ENCODE measurements at regions not wholly inside any gene's neighbourhood (a gene's known extent, or its start where the extent isn't known, plus 50 kb on each side); places are given as distances from the start of the nearest gene placed in this dataset.

GRCh38 chr6:105746509-105746908, 339.6 kb upstream of the PRDM1 start:
- Histone ChIP-seq H3K9me3 (ENCODE audit: low read length) (no peaks in the 10 kb centered on the region), H3K36me3 (ENCODE audit: insufficient read depth, low read length) (no peaks in the 10 kb centered on the region), H2AFZ (ENCODE audit: low read depth, low read length) (no peak overlapping the region), H3K4me1 (ENCODE audit: insufficient read depth, low read length) (no peaks in the 10 kb centered on the region), H3K27me3 (ENCODE audit: insufficient read depth, low read length) (no peaks in the 10 kb centered on the region), H3K4me3 (ENCODE audit: low read length) (no peak overlapping the region)

- Histone ChIP-seq H3K4me1 (ENCODE audit: insufficient read depth, low read length) (no peaks in the 10 kb centered on the region), H3K4me3 (ENCODE audit: low read length) (no peak overlapping the region), H3K9me3 (ENCODE audit: low read length) (no peaks in the 10 kb centered on the region), H3K27me3 (ENCODE audit: insufficient read depth, low read length) (no peaks in the 10 kb centered on the region), H3K36me3 (ENCODE audit: insufficient read depth, low read length) (no peaks in the 10 kb centered on the region), H2AFZ (ENCODE audit: low read depth, low read length) (no peak overlapping the region)
Observed at GRCh38 chr6:105746130-105746505, 340.0 kb upstream of the PRDM1 start.

GRCh38 chr6:105745464-105746129, 340.5 kb upstream of the PRDM1 start:
- Histone ChIP-seq H2AFZ (ENCODE audit: low read depth, low read length) (no peak overlapping the region), H3K27me3 (ENCODE audit: insufficient read depth, low read length) (no peaks in the 10 kb centered on the region), H3K4me1 (ENCODE audit: insufficient read depth, low read length) (no peaks in the 10 kb centered on the region), H3K9me3 (ENCODE audit: low read length) (no peaks in the 10 kb centered on the region), H3K36me3 (ENCODE audit: insufficient read depth, low read length) (no peaks in the 10 kb centered on the region), H3K4me3 (ENCODE audit: low read length) (no peak overlapping the region)

- Histone ChIP-seq H3K4me3 (ENCODE audit: low read length) (no peak overlapping the region), H2AFZ (ENCODE audit: low read depth, low read length) (no peak overlapping the region), H3K27me3 (ENCODE audit: insufficient read depth, low read length) (no peaks in the 10 kb centered on the region), H3K4me1 (ENCODE audit: insufficient read depth, low read length) (no peaks in the 10 kb centered on the region), H3K9me3 (ENCODE audit: low read length) (no peaks in the 10 kb centered on the region), H3K36me3 (ENCODE audit: insufficient read depth, low read length) (no peaks in the 10 kb centered on the region)
Observed at GRCh38 chr6:105744815-105745214, 341.3 kb upstream of the PRDM1 start.

GRCh38 chr6:105740946-105741645, 338.2 kb upstream of the PREP start:
- H2AFZ ChIP-seq (ENCODE audit: low read depth, low read length), result no peak overlapping the region
- H3K27me3 ChIP-seq (ENCODE audit: insufficient read depth, low read length), result no peaks in the 10 kb centered on the region
- no peaks in the 10 kb centered on the region for H3K36me3 ChIP-seq (ENCODE audit: insufficient read depth, low read length)
- no peaks in the 10 kb centered on the region for H3K4me1 ChIP-seq (ENCODE audit: insufficient read depth, low read length)
- H3K4me3 ChIP-seq (ENCODE audit: low read length), result no peak overlapping the region
- no peaks in the 10 kb centered on the region for H3K9me3 ChIP-seq (ENCODE audit: low read length)

- H3K4me3 ChIP-seq (ENCODE audit: low read length), result no peak overlapping the region
- no peaks in the 10 kb centered on the region for H3K9me3 ChIP-seq (ENCODE audit: low read length)
- H3K36me3 ChIP-seq (ENCODE audit: insufficient read depth, low read length), result no peaks in the 10 kb centered on the region
- no peaks in the 10 kb centered on the region for H3K27me3 ChIP-seq (ENCODE audit: insufficient read depth, low read length)
- H2AFZ ChIP-seq (ENCODE audit: low read depth, low read length), result no peak overlapping the region
- no peaks in the 10 kb centered on the region for H3K4me1 ChIP-seq (ENCODE audit: insufficient read depth, low read length)
Observed at GRCh38 chr6:105739764-105740163, 336.9 kb upstream of the PREP start.

GRCh38 chr6:105733556-105734162, 330.8 kb upstream of the PREP start:
- Histone ChIP-seq H3K4me1 (ENCODE audit: insufficient read depth, low read length) (no peaks in the 10 kb centered on the region), H3K36me3 (ENCODE audit: insufficient read depth, low read length) (no peaks in the 10 kb centered on the region), H3K9me3 (ENCODE audit: low read length) (no peaks in the 10 kb centered on the region), H2AFZ (ENCODE audit: low read depth, low read length) (no peak overlapping the region), H3K27me3 (ENCODE audit: insufficient read depth, low read length) (no peaks in the 10 kb centered on the region), H3K4me3 (ENCODE audit: low read length) (no peak overlapping the region)

- Histone ChIP-seq H3K4me3 (ENCODE audit: low read length) (no peak overlapping the region), H3K27me3 (ENCODE audit: insufficient read depth, low read length) (no peaks in the 10 kb centered on the region), H3K36me3 (ENCODE audit: insufficient read depth, low read length) (no peaks in the 10 kb centered on the region), H3K9me3 (ENCODE audit: low read length) (no peaks in the 10 kb centered on the region), H2AFZ (ENCODE audit: low read depth, low read length) (no peak overlapping the region), H3K4me1 (ENCODE audit: insufficient read depth, low read length) (no peaks in the 10 kb centered on the region)
Observed at GRCh38 chr6:105728995-105729394, 326.1 kb upstream of the PREP start.

GRCh38 chr6:105726902-105727655, 324.2 kb upstream of the PREP start:
- Histone ChIP-seq H2AFZ (ENCODE audit: low read depth, low read length) (no peak overlapping the region), H3K4me1 (ENCODE audit: insufficient read depth, low read length) (no peaks in the 10 kb centered on the region), H3K9me3 (ENCODE audit: low read length) (no peaks in the 10 kb centered on the region), H3K4me3 (ENCODE audit: low read length) (no peak overlapping the region), H3K27me3 (ENCODE audit: insufficient read depth, low read length) (no peaks in the 10 kb centered on the region), H3K36me3 (ENCODE audit: insufficient read depth, low read length) (no peaks in the 10 kb centered on the region)

GRCh38 chr6:105714846-105715245, 312.0 kb upstream of the PREP start:
- Histone ChIP-seq H3K27me3 (ENCODE audit: insufficient read depth, low read length) (no peaks in the 10 kb centered on the region), H2AFZ (ENCODE audit: low read depth, low read length) (no peak overlapping the region), H3K36me3 (ENCODE audit: insufficient read depth, low read length) (no peaks in the 10 kb centered on the region), H3K4me3 (ENCODE audit: low read length) (no peak overlapping the region), H3K4me1 (ENCODE audit: insufficient read depth, low read length) (no peaks in the 10 kb centered on the region), H3K9me3 (ENCODE audit: low read length) (no peaks in the 10 kb centered on the region)

- Histone ChIP-seq H3K36me3 (ENCODE audit: insufficient read depth, low read length) (no peaks in the 10 kb centered on the region), H3K4me3 (ENCODE audit: low read length) (no peak overlapping the region), H3K27me3 (ENCODE audit: insufficient read depth, low read length) (no peaks in the 10 kb centered on the region), H2AFZ (ENCODE audit: low read depth, low read length) (no peak overlapping the region), H3K4me1 (ENCODE audit: insufficient read depth, low read length) (no peaks in the 10 kb centered on the region), H3K9me3 (ENCODE audit: low read length) (no peaks in the 10 kb centered on the region)
Observed at GRCh38 chr6:105713474-105714118, 310.7 kb upstream of the PREP start.

- Histone ChIP-seq H2AFZ (ENCODE audit: low read depth, low read length) (no peak overlapping the region), H3K27me3 (ENCODE audit: insufficient read depth, low read length) (no peaks in the 10 kb centered on the region), H3K36me3 (ENCODE audit: insufficient read depth, low read length) (no peaks in the 10 kb centered on the region), H3K9me3 (ENCODE audit: low read length) (no peaks in the 10 kb centered on the region), H3K4me1 (ENCODE audit: insufficient read depth, low read length) (no peaks in the 10 kb centered on the region), H3K4me3 (ENCODE audit: low read length) (no peak overlapping the region)
Observed at GRCh38 chr6:105711216-105711615, 308.3 kb upstream of the PREP start.

GRCh38 chr6:105705608-105706007, 302.7 kb upstream of the PREP start:
- Histone ChIP-seq H3K9me3 (ENCODE audit: low read length) (no peaks in the 10 kb centered on the region), H3K4me1 (ENCODE audit: insufficient read depth, low read length) (no peaks in the 10 kb centered on the region), H3K36me3 (ENCODE audit: insufficient read depth, low read length) (no peaks in the 10 kb centered on the region), H3K4me3 (ENCODE audit: low read length) (no peak overlapping the region), H3K27me3 (ENCODE audit: insufficient read depth, low read length) (no peaks in the 10 kb centered on the region), H2AFZ (ENCODE audit: low read depth, low read length) (no peak overlapping the region)

Data from neuron (in vitro differentiated cells).